ENCODE measurements at regions not wholly inside any gene's neighbourhood (a gene's known extent, or its start where the extent isn't known, plus 50 kb on each side); places are given as distances from the start of the nearest gene placed in this dataset.

DNA sequence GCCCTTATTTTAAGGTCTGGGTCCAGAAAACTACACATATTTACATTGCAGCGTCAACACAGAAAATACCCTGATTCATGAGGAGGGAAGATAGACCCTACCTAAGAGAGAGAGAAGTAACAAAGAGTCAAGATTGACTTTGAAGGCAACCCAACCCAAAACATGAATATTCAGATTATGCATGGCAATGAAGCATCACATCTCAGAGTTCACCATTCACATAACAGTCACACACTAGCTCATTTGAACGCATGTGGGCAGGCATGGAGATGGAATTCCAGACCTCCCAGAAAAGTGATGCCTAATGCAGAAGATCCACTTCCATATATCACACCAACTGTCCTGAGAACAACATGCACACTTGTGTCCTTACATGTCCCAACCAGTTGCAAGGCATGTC is 190.1 kb upstream of the ITGA1 start:
- Histone ChIP-seq H3K79me2 (ENCODE audit: low read length) (no peaks in the 10 kb centered on the region), H3K9ac (ENCODE audit: low read length) (no peak overlapping the region), H3K27me3 (ENCODE audit: low read length) (peaks cover 40% of the 10 kb centered on the region; the same call in 1 of the 2 replicates), H3K4me3 (ENCODE audit: low read length) (no peak overlapping the region), H4K20me1 (ENCODE audit: low read length) (no peaks in the 10 kb centered on the region), H3K27ac (ENCODE audit: low read length) (no peak overlapping the region), H3K4me1 (ENCODE audit: insufficient read depth, low read length) (no peaks in the 10 kb centered on the region), H3F3A (ENCODE audit: low read length, unreplicated experiment) (no peaks in the 10 kb centered on the region), H3K9me3 (ENCODE audit: low read length) (no peaks in the 10 kb centered on the region), H3K9me2 (replicated peaks; ENCODE audit: low read length) (no peaks in the 10 kb centered on the region), H3K36me3 (ENCODE audit: low read depth, low read length) (no peaks in the 10 kb centered on the region), H2AFZ (ENCODE audit: low read length) (no peak overlapping the region), H3K4me2 (ENCODE audit: low read length) (no peak overlapping the region)
- ChIA-PET CTCF (no interaction called here), POLR2A (ENCODE audit: unreplicated experiment) (no interaction called here)
- TF ChIP-seq, protein P1, sequence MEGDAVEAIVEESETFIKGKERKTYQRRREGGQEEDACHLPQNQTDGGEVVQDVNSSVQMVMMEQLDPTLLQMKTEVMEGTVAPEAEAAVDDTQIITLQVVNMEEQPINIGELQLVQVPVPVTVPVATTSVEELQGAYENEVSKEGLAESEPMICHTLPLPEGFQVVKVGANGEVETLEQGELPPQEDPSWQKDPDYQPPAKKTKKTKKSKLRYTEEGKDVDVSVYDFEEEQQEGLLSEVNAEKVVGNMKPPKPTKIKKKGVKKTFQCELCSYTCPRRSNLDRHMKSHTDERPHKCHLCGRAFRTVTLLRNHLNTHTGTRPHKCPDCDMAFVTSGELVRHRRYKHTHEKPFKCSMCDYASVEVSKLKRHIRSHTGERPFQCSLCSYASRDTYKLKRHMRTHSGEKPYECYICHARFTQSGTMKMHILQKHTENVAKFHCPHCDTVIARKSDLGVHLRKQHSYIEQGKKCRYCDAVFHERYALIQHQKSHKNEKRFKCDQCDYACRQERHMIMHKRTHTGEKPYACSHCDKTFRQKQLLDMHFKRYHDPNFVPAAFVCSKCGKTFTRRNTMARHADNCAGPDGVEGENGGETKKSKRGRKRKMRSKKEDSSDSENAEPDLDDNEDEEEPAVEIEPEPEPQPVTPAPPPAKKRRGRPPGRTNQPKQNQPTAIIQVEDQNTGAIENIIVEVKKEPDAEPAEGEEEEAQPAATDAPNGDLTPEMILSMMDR (conservative IDR thresholded peaks at IDR 0.05; ENCODE audit: low read depth, low read length) = no peak
- TF ChIP-seq EZH2phosphoT487 (IDR thresholded peaks at IDR 0.05; ENCODE audit: borderline replicate concordance, low read length) (no peak), EZH2 (IDR thresholded peaks at IDR 0.05; ENCODE audit: low read length, unreplicated experiment) (no peak)
- no TSS peak for BruUV-seq (replicated peaks)
- DNase-seq = no peak
- intact Hi-C loops (cut with micrococcal nuclease) = no loop called here
- ATAC-seq = no peak

GRCh38 chr5:52598968-52599367 is 188.7 kb upstream of the ITGA1 start:
- Histone ChIP-seq H3K9me3 (ENCODE audit: low read length) (no peaks in the 10 kb centered on the region), H3K9me2 (replicated peaks; ENCODE audit: low read length) (no peaks in the 10 kb centered on the region), H3K4me2 (ENCODE audit: low read length) (no peak overlapping the region), H3K4me3 (ENCODE audit: low read length) (no peak overlapping the region), H3K27me3 (ENCODE audit: low read length) (peaks cover 36% of the 10 kb centered on the region; the same call in 1 of the 2 replicates), H2AFZ (ENCODE audit: low read length) (no peak overlapping the region), H3K36me3 (ENCODE audit: low read depth, low read length) (no peaks in the 10 kb centered on the region), H3K27ac (ENCODE audit: low read length) (no peak overlapping the region), H3K4me1 (ENCODE audit: insufficient read depth, low read length) (no peaks in the 10 kb centered on the region), H3K9ac (ENCODE audit: low read length) (no peak overlapping the region), H3K79me2 (ENCODE audit: low read length) (no peaks in the 10 kb centered on the region), H4K20me1 (ENCODE audit: low read length) (no peaks in the 10 kb centered on the region), H3F3A (ENCODE audit: low read length, unreplicated experiment) (no peaks in the 10 kb centered on the region)
- no peak for TF ChIP-seq EZH2phosphoT487 (IDR thresholded peaks at IDR 0.05; ENCODE audit: borderline replicate concordance, low read length)
- TF ChIP-seq, protein P1 (conservative IDR thresholded peaks at IDR 0.05; ENCODE audit: low read depth, low read length) = no peak
- no peak for TF ChIP-seq EZH2 (IDR thresholded peaks at IDR 0.05; ENCODE audit: low read length, unreplicated experiment)
- DNase-seq (no peak), ATAC-seq (no peak)
- ChIA-PET CTCF (no interaction called here), POLR2A (ENCODE audit: unreplicated experiment) (no interaction called here)
- BruUV-seq (replicated peaks) = no TSS peak
- intact Hi-C loops (cut with micrococcal nuclease) = no loop called here

DNA sequence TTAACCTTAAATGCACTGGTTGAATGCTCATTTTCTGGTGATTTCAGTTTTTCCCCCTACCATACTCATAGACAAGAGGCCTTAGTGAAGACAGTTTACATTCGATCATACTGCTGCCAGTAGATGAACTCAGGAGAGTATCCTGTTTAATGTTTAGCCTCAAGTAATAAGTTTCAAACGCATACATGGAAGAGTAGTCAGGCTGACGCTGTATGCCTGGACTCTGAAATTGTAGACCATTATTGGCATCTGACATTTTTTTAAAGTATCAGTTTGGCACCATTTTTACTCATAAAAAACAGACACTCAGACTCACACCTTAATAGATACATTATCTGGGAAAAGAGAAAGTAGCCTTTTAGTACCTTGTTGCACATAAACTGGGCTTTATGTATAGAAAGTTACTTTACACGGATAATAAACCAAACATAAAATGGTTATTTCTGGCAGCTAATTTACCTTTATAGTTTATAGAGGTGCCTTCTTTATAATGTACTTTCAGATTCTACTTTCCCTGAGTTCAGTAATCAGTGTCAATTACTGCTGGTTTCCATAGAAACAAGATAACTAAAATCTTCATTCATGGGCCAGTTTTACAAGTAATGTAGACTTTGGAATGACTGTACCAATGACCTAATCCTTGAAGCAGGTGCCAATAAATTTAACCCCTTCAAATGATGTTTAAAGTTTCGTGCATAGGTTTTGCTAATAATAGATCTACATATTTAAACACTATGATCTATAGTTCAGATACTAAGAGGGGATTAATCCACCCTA is 183.8 kb upstream of the ITGA1 start:
- H3F3A ChIP-seq (ENCODE audit: low read length, unreplicated experiment) = no peaks in the 10 kb centered on the region
- peak; percentile 12 for DNase-seq
- H3K9ac ChIP-seq (ENCODE audit: low read length) = no peak overlapping the region
- no peaks in the 10 kb centered on the region for H3K36me3 ChIP-seq (ENCODE audit: low read depth, low read length)
- H3K9me2 ChIP-seq (replicated peaks; ENCODE audit: low read length) = no peaks in the 10 kb centered on the region
- H3K27me3 ChIP-seq (ENCODE audit: low read length) = peaks cover 53% of the 10 kb centered on the region
- intact Hi-C loops (cut with micrococcal nuclease) = no loop called here
- H2AFZ ChIP-seq (ENCODE audit: low read length) = no peak overlapping the region
- no peaks in the 10 kb centered on the region for H3K79me2 ChIP-seq (ENCODE audit: low read length)
- TF ChIP-seq, protein P1 (conservative IDR thresholded peaks at IDR 0.05; ENCODE audit: low read depth, low read length) = no peak
- TF ChIP-seq EZH2 (IDR thresholded peaks at IDR 0.05; ENCODE audit: low read length, unreplicated experiment) (no peak), EZH2phosphoT487 (IDR thresholded peaks at IDR 0.05; ENCODE audit: borderline replicate concordance, low read length) (no peak)
- POLR2A ChIA-PET (ENCODE audit: unreplicated experiment) = no interaction called here
- ATAC-seq = no peak
- H4K20me1 ChIP-seq (ENCODE audit: low read length) = no peaks in the 10 kb centered on the region
- H3K4me1 ChIP-seq (ENCODE audit: insufficient read depth, low read length) = no peaks in the 10 kb centered on the region
- BruUV-seq (replicated peaks) = no TSS peak
- H3K9me3 ChIP-seq (ENCODE audit: low read length) = no peaks in the 10 kb centered on the region
- no peak overlapping the region for H3K27ac ChIP-seq (ENCODE audit: low read length)
- H3K4me3 ChIP-seq (ENCODE audit: low read length) = no peak overlapping the region
- CTCF ChIA-PET = no interaction called here
- H3K4me2 ChIP-seq (ENCODE audit: low read length) = no peak overlapping the region

All from PC-3 (cell line).